HepG2 (cell line): ENCODE measurements at regions not wholly inside any gene's neighbourhood (a gene's known extent, or its start where the extent isn't known, plus 50 kb on each side); places are given as distances from the start of the nearest gene placed in this dataset.

Source experiments
- ATAC-seq: fragments of 200-7000 bp; cut with Tn5 transposase; 3 replicates; pipeline ENCODE4 v1.9.1; 2020; ENCODE audit warnings: mild to moderate bottlenecking, moderate library complexity
- BruUV-seq: library from RNA; stranded (reverse); fragments of 400-500 nt; replicated peaks from 2 replicates; lab custom pipeline; 2021; lab: Mats Ljungman, UMichigan
- CTCF ChIA-PET: fragments of 300-600 bp; formaldehyde crosslinking; extraction: SDS; loops from one replicate; lab custom pipeline; 2021; ENCODE audit warnings: low total read pairs, inconsistent platforms, low intra/inter-chr PET ratio; lab: Yijun Ruan, JAX
- POLR2A ChIA-PET: fragments of 350-600 bp; sonication (Branson Sonifier 250); formaldehyde crosslinking; loops from one replicate; lab custom pipeline; 2020; ENCODE audit warnings: antibody characterized with exemption, inconsistent platforms; lab: Yijun Ruan, JAX
- DNase-seq: peaks from one replicate; pipeline ENCODE4 v3.0.0-alpha.2; 2015; ENCODE audit warnings: low spot score
- FAIRE-seq: peaks from 3 replicates; lab custom pipeline; 2011; peaks lifted over from hg19 to GRCh38; lab: Jason Lieb, UNC
- H2AFZ ChIP-seq: one replicate; pipeline ENCODE4 v1.6.1; 2011; ENCODE audit warnings: low read length, inconsistent platforms
- H3K27ac ChIP-seq: fragments of 300-600 bp; 3 replicates; pipeline ENCODE4 v1.8.0; 2011; ENCODE audit warnings: mixed run types, mild to moderate bottlenecking, mixed read lengths, low read length, inconsistent platforms; ENCODE audit not compliant: insufficient read depth; ENCODE audit errors: extremely low read length
- H3K27me3 ChIP-seq, 2 experiments: fragments of 200-600 bp in 1 of 2; 2 replicates in 1 of 2; 3 replicates in 1 of 2; pipeline versions ENCODE4 v1.6.0 to v1.8.0; 2011; ENCODE audit warnings: low read length in 2 of 2, mild to moderate bottlenecking in 2 of 2, moderate library complexity in 2 of 2, inconsistent platforms in 1 of 2; ENCODE audit not compliant: insufficient read depth in 2 of 2, control insufficient read depth in 1 of 2
- H3K36me3 ChIP-seq, 2 experiments: fragments of 200-600 bp in 1 of 2; replicated peaks in 1 of 2; 2 replicates in 1 of 2; 3 replicates in 1 of 2; pipeline versions ENCODE4 v1.5.1 to v1.8.0; 2011; ENCODE audit warnings: low read length in 2 of 2, inconsistent platforms in 1 of 2; ENCODE audit not compliant: insufficient read depth in 2 of 2, control insufficient read depth in 1 of 2
- H3K4me1 ChIP-seq: 2 replicates; pipeline ENCODE4 v1.5.1; 2012; ENCODE audit warnings: low read length, inconsistent platforms; ENCODE audit not compliant: insufficient read depth
- H3K4me2 ChIP-seq: 2 replicates; pipeline ENCODE4 v1.6.0; 2011; ENCODE audit warnings: low read depth, low read length, inconsistent platforms
- H3K4me3 ChIP-seq, 3 experiments: fragments of 200-600 bp in 1 of 3; sonication (generic), shearing (Covaris generic) in 1 of 3; replicated peaks in 1 of 3; 2 replicates each; pipeline ENCODE4 v1.5.1; 2011 to 2016; ENCODE audit warnings: low read length in 3 of 3, inconsistent platforms in 2 of 3, low read depth in 2 of 3, mild to moderate bottlenecking in 2 of 3, control low read depth in 1 of 3, mixed read lengths in 1 of 3; ENCODE audit not compliant: insufficient read depth in 1 of 3
- H3K79me2 ChIP-seq: one replicate; pipeline ENCODE4 v1.6.1; 2011; ENCODE audit warnings: low read length, inconsistent platforms; ENCODE audit not compliant: insufficient read depth
- H3K9ac ChIP-seq: 2 replicates; pipeline ENCODE4 v1.6.0; 2011; ENCODE audit warnings: mild to moderate bottlenecking, low read depth, low read length, inconsistent platforms; ENCODE audit not compliant: insufficient read depth
- H3K9me3 ChIP-seq: 2 replicates; pipeline ENCODE4 v1.5.1; 2012; ENCODE audit warnings: mild to moderate bottlenecking, low read length
- H4K20me1 ChIP-seq: 2 replicates; pipeline ENCODE4 v1.6.0; 2011; ENCODE audit warnings: inconsistent platforms, mild to moderate bottlenecking, low read length, moderate library complexity; ENCODE audit not compliant: insufficient read depth
- ADNP ChIP-seq: sonication (generic); formaldehyde crosslinking; IDR thresholded peaks from 2 replicates; pipeline ENCODE4 v1.4.0; 2020; ENCODE audit warnings: missing genetic modification reagents
- HDAC2 ChIP-seq: sonication (generic); formaldehyde crosslinking; IDR thresholded peaks from 2 replicates; pipeline ENCODE4 v1.4.0; 2020; ENCODE audit warnings: missing genetic modification reagents
- KAT7 ChIP-seq: IDR thresholded peaks from 2 replicates; pipeline ENCODE4 v1.6.1; 2018; ENCODE audit warnings: borderline replicate concordance, missing compliant biosample characterization
- MED13 ChIP-seq: sonication (generic); formaldehyde crosslinking; IDR thresholded peaks from 2 replicates; pipeline ENCODE4 v1.5.0; 2020; ENCODE audit warnings: missing genetic modification reagents
- NFATC3 ChIP-seq: sonication (generic); formaldehyde crosslinking; IDR thresholded peaks from 2 replicates; pipeline ENCODE4 v1.5.1; 2020; ENCODE audit warnings: mild to moderate bottlenecking, missing genetic modification reagents
- PAX8 ChIP-seq: sonication (generic); formaldehyde crosslinking; IDR thresholded peaks from 2 replicates; pipeline ENCODE4 v1.8.0; 2022; ENCODE audit warnings: mild to moderate bottlenecking, missing genetic modification reagents, borderline replicate concordance
- PHB2 ChIP-seq: fragments of 450-650 bp; IDR thresholded peaks from 2 replicates; pipeline ENCODE4 v1.6.1; 2018; ENCODE audit not compliant: partially characterized antibody
- PHF5A ChIP-seq: IDR thresholded peaks from one replicate; pipeline ENCODE4 v1.6.1; 2018; ENCODE audit warnings: low read depth, missing genetic modification reagents; ENCODE audit not compliant: unreplicated experiment
- TEAD3 ChIP-seq: optimal IDR thresholded peaks from 2 replicates; pipeline ENCODE3; 2016; ENCODE audit warnings: borderline replicate concordance
- TOPORS ChIP-seq: sonication (generic); formaldehyde crosslinking; IDR thresholded peaks from 2 replicates; pipeline ENCODE4 v1.8.0; 2023; ENCODE audit warnings: mild to moderate bottlenecking, missing genetic modification reagents
- U2AF2 ChIP-seq: fragments of 200-400 bp; formaldehyde crosslinking; IDR thresholded peaks from 2 replicates; pipeline ENCODE4 v1.6.1; 2017; ENCODE audit warnings: low read depth, mild to moderate bottlenecking, low read length
- ZNF260 ChIP-seq: sonication (generic); formaldehyde crosslinking; IDR thresholded peaks from 2 replicates; pipeline ENCODE4 v1.4.0; 2020; ENCODE audit warnings: missing genetic modification reagents, low read depth, mild to moderate bottlenecking, borderline replicate concordance
- ZNF317 ChIP-seq: sonication (generic); formaldehyde crosslinking; IDR thresholded peaks from 2 replicates; pipeline ENCODE4 v1.5.0; 2020; ENCODE audit warnings: mild to moderate bottlenecking, missing genetic modification reagents
- ZNF891 ChIP-seq: sonication (generic); formaldehyde crosslinking; IDR thresholded peaks from 2 replicates; pipeline ENCODE4 v1.5.0; 2020; ENCODE audit warnings: mild to moderate bottlenecking, missing genetic modification reagents
- WGBS: methylation state at CpG from one replicate; pipeline ENCODE4 v1.1.6; 2017; ENCODE audit warnings: low lambda C conversion rate; 5-methylcytosine and 5-hydroxymethylcytosine counted together
- in situ Hi-C: cut with HindIII; loops from 2 replicates; pipeline ENCODE4 v1.10.0; 2017; ENCODE audit warnings: low pct_unique_long_range_greater_than_20kb; ENCODE audit not compliant: extremely low pct_ligation_motif_present
- intact Hi-C: fragments of 100-400 bp; cut with micrococcal nuclease; formaldehyde crosslinking; loops from one replicate; pipeline ENCODE4 v1.10.0; 2022; ENCODE audit not compliant: unreplicated experiment
- TF ChIP-seq, protein P1 (sequence below): sonication (generic); formaldehyde crosslinking; IDR thresholded peaks from 2 replicates; pipeline ENCODE4 v1.4.0; 2020; ENCODE audit warnings: missing genetic modification reagents

DNA sequence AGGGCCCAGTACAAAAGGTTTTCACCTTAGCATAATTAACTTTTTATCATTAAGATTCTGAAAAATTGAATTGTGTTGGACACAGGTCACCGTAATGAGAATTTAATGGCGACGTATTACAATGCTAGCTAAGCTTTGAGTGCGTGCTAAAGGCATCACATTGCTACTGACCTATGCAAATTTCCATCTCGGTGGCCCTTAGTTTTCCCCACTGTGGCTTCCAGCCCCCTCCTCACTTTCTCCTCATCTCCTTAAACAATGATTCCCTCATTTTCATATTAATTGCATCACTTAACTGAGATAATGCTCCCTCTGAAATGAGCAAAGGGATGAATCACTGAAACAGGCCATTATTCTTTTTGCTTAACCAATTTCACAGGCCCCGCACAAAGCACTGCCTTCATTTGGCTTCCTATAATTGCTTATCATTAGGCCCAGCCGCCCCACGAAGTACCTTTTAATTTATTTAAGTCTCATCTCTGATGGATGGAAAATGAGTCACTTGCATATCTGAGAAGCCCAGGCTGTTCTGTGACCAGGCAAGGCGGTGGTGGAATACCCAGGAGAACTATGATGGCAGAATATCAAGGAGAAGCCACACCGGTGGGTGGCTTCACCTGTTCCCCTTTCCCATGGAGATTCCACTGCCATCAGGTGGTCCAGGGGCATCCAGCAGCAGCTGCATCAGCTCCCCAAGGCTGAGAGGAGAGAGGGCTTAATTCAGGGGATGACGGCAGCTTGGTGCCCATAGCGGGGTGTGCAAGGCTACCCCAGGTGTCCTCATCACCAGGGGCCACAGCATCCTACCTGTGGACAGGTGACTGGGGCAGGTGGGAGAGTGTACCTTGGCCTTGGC lies 223.8 kb upstream of the BOD1L1 start:
- in situ Hi-C loops = no loop called here
- TF ChIP-seq ZNF891 (CRISPR knock-in tag) = no peak
- TF ChIP-seq, all 625 proteins: peak for 0
- Histone ChIP-seq H3K9ac (no peak overlapping the region), H3K4me3 (no peak overlapping the region), H3K79me2 (no peaks in the 10 kb centered on the region), H3K36me3 (no peaks in the 10 kb centered on the region), H3K27ac (no peak overlapping the region), H2AFZ (no peak overlapping the region), H3K9me3 (peaks cover 58% of the 10 kb centered on the region), H4K20me1 (no peaks in the 10 kb centered on the region), H3K4me1 (no peaks in the 10 kb centered on the region), H3K4me2 (no peak overlapping the region), H3K27me3 (no peaks in the 10 kb centered on the region)
- POLR2A ChIA-PET = no interaction called here
- ATAC-seq = no peak
- intact Hi-C loops = no loop called here
- no peak for FAIRE-seq
- CTCF ChIA-PET = no interaction called here
- DNase-seq = no peak
- no TSS peak for BruUV-seq
- 35% methylated on average over 12 of the region's 12 CpGs for WGBS

DNA sequence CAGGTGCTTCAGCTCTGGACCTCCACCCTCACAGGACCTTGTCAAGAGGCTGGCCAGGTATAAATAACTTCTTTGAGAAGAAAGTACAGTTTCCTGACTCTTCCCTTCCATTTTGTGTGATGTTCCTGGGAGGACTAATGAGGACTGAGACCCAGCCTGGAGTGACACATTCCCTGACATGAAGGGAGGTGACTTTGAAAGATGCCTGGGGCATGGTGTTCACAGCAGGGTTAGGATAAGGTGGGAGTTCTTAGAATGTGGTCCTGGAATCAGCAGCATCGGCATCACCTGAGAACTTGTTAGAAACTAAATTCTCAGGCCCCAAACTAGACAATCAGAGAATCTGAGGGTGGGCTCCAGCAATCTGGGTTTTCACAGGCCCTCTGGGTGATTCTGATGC lies 224.9 kb upstream of the BOD1L1 start:
- H3K36me3 ChIP-seq = no peaks in the 10 kb centered on the region
- intact Hi-C loops (no loop called here), in situ Hi-C loops (no loop called here)
- ChIA-PET POLR2A (no interaction called here), CTCF (no interaction called here)
- no peak overlapping the region for H3K27ac ChIP-seq
- H3K4me3 ChIP-seq = no peak overlapping the region
- no TSS peak for BruUV-seq
- DNase-seq (no peak), ATAC-seq (no peak), FAIRE-seq (no peak)
- H3K4me2 ChIP-seq = no peak overlapping the region
- no peak overlapping the region for H2AFZ ChIP-seq
- TF ChIP-seq NFATC3 (CRISPR knock-in tag) = no peak
- no peak for TF ChIP-seq ZNF260 (CRISPR knock-in tag)
- TF ChIP-seq PHF5A (CRISPR knock-in tag) = no peak
- TF ChIP-seq TOPORS = no peak
- TF ChIP-seq, protein P1, sequence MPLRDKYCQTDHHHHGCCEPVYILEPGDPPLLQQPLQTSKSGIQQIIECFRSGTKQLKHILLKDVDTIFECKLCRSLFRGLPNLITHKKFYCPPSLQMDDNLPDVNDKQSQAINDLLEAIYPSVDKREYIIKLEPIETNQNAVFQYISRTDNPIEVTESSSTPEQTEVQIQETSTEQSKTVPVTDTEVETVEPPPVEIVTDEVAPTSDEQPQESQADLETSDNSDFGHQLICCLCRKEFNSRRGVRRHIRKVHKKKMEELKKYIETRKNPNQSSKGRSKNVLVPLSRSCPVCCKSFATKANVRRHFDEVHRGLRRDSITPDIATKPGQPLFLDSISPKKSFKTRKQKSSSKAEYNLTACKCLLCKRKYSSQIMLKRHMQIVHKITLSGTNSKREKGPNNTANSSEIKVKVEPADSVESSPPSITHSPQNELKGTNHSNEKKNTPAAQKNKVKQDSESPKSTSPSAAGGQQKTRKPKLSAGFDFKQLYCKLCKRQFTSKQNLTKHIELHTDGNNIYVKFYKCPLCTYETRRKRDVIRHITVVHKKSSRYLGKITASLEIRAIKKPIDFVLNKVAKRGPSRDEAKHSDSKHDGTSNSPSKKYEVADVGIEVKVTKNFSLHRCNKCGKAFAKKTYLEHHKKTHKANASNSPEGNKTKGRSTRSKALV (CRISPR knock-in tag) = no peak
- no peak for TF ChIP-seq HDAC2 (CRISPR knock-in tag)
- TF ChIP-seq TEAD3 = no peak
- TF ChIP-seq U2AF2 = no peak
- no peak for TF ChIP-seq MED13 (CRISPR knock-in tag)
- no peak for TF ChIP-seq ZNF317 (CRISPR knock-in tag)
- TF ChIP-seq KAT7 (CRISPR knock-in tag) = no peak
- TF ChIP-seq PHB2 = no peak
- TF ChIP-seq ADNP (CRISPR knock-in tag) = no peak
- no peak for TF ChIP-seq PAX8 (CRISPR knock-in tag)
- no peaks in the 10 kb centered on the region for H3K4me1 ChIP-seq
- H3K27me3 ChIP-seq = no peaks in the 10 kb centered on the region
- no peak overlapping the region for H3K9ac ChIP-seq
- WGBS = no CpG with 5 or more reads among the region's 1 CpG
- H4K20me1 ChIP-seq = no peaks in the 10 kb centered on the region
- no peaks in the 10 kb centered on the region for H3K79me2 ChIP-seq
- H3K9me3 ChIP-seq = peaks cover 58% of the 10 kb centered on the region
